Karpas-422 (cell line): ENCODE measurements at regions not wholly inside any gene's neighbourhood (a gene's known extent, or its start where the extent isn't known, plus 50 kb on each side); places are given as distances from the start of the nearest gene placed in this dataset. TPM values are rescaled to one million over a fixed set of nuclear protein-coding genes. Genes with fewer than 3 reads are reported as not detected.

Experiments used
- DNase-seq: peaks from one replicate; pipeline ENCODE4 v3.0.0-alpha.2; 2015
- H2AFZ ChIP-seq: fragments of 200-600 bp; sonication (generic); 2 replicates; pipeline ENCODE4 v1.6.1; 2014; ENCODE audit warnings: antibody characterized with exemption, low read length, mixed read lengths
- H3K27ac ChIP-seq: fragments of 200-600 bp; sonication (generic); 2 replicates; pipeline ENCODE4 v1.5.1; 2014; ENCODE audit warnings: mild to moderate bottlenecking, low read length, moderate library complexity
- H3K27me3 ChIP-seq: fragments of 200-600 bp; sonication (generic); 2 replicates; pipeline ENCODE4 v1.6.1; 2014; ENCODE audit warnings: low read length, mixed read lengths
- H3K36me3 ChIP-seq: fragments of 200-600 bp; sonication (generic); 2 replicates; pipeline ENCODE4 v1.6.1; 2014; ENCODE audit warnings: low read length, mixed read lengths; ENCODE audit not compliant: insufficient read depth
- H3K4me1 ChIP-seq: fragments of 200-600 bp; sonication (generic); 2 replicates; pipeline ENCODE4 v1.6.1; 2014; ENCODE audit warnings: mild to moderate bottlenecking, low read length, mixed read lengths
- H3K4me2 ChIP-seq: fragments of 200-600 bp; sonication (generic); 2 replicates; pipeline ENCODE4 v1.6.1; 2014; ENCODE audit warnings: low read length, low read depth, mild to moderate bottlenecking; ENCODE audit not compliant: poor library complexity, severe bottlenecking
- H3K4me3 ChIP-seq: fragments of 200-600 bp; sonication (generic); 2 replicates; pipeline ENCODE4 v1.5.1; 2014; ENCODE audit warnings: mild to moderate bottlenecking, antibody characterized with exemption, low read length, mixed read lengths
- H3K79me2 ChIP-seq: fragments of 200-600 bp; sonication (generic); 2 replicates; pipeline ENCODE4 v1.6.1; 2014; ENCODE audit warnings: mild to moderate bottlenecking, low read length, mixed read lengths
- H3K9ac ChIP-seq: fragments of 200-600 bp; sonication (generic); 2 replicates; pipeline ENCODE4 v1.6.0; 2014; ENCODE audit warnings: low read length
- H3K9me2 ChIP-seq: fragments of 200-600 bp; sonication (generic), shearing (Covaris generic); replicated peaks from 2 replicates; pipeline ENCODE4 v1.6.0; 2014; ENCODE audit warnings: mild to moderate bottlenecking, low read length, moderate library complexity; ENCODE audit not compliant: insufficient read depth
- H3K9me3 ChIP-seq: fragments of 300-700, 200-600 bp; sonication (generic); 2 replicates; pipeline ENCODE4 v1.6.1; 2014; ENCODE audit warnings: low read length, mixed read lengths
- H4K20me1 ChIP-seq: fragments of 200-600 bp; sonication (generic); 2 replicates; pipeline ENCODE4 v1.6.1; 2014; ENCODE audit warnings: mild to moderate bottlenecking, antibody characterized with exemption, low read length, low read depth; ENCODE audit not compliant: insufficient read depth
- small RNA-seq: library from RNA; depleted of rRNA; stranded (forward); fragments of <200 nt; gene quantifications from one replicate; pipeline ENCODE3, GENCODE V24; 2014

GRCh38 chr1:219113261-219113660 is 60.4 kb upstream of the LYPLAL1 start:
- H3K4me3 ChIP-seq = no peak overlapping the region
- DNase-seq = no peak
- peaks cover 13% of the 10 kb centered on the region for H3K4me1 ChIP-seq
- peaks cover 3% of the 10 kb centered on the region; the same call in 1 of the 2 replicates for H3K9me3 ChIP-seq
- no peaks in the 10 kb centered on the region for H3K79me2 ChIP-seq
- H3K27me3 ChIP-seq = 0 out of 2 replicates have a peak, but pooled peaks cover 2% of the 10 kb centered on the region
- H3K36me3 ChIP-seq = no peaks in the 10 kb centered on the region
- H4K20me1 ChIP-seq = no peaks in the 10 kb centered on the region
- H3K27ac ChIP-seq = no peak overlapping the region
- H3K4me2 ChIP-seq = no peak overlapping the region
- no peaks in the 10 kb centered on the region for H3K9me2 ChIP-seq
- H2AFZ ChIP-seq = no peak overlapping the region
- no peak overlapping the region for H3K9ac ChIP-seq

DNA sequence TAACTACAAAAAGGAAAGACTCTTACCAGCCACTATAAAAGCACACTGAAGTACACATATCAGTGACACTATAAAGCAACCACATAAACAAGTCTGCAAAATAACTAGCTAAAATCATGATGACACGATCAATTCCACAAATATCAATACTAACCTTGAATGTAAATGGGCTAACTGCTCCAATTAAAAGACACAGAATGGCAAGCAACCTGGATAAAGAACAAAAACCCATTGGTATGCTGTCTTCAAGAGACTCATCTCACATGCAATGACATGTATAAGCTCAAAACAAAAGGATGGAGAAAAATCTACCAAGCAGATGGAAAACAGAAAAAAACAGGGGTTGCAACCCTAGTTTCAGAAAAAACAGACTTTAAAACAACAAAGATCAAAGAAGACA is 59.7 kb upstream of the LYPLAL1 start:
- peaks cover 6% of the 10 kb centered on the region for H3K4me1 ChIP-seq
- H3K9ac ChIP-seq = no peak overlapping the region
- DNase-seq = no peak

DNA sequence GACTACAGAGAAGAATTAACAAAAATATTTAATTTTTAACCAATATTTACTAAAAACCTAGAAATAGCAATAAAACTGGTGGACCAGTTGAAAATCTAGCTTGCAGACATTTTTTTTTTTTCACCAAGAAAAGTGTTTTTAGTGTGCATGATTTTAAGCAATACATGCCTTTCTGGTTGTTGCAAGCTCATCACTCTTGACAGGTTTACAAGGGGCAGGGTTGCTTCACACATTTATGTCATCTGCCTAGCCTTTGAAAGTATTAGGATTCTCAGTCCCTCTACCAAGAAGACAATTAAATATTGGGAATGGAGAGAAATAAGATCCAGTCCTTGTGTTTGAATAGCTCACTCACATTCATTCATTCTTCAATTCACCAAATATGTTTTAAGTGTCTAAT is 53.8 kb upstream of the LYPLAL1 start:
- Histone ChIP-seq H3K27me3 (no peaks in the 10 kb centered on the region), H4K20me1 (no peaks in the 10 kb centered on the region), H3K4me2 (no peak overlapping the region), H3K9me3 (no peaks in the 10 kb centered on the region), H3K79me2 (no peaks in the 10 kb centered on the region), H3K9ac (no peak overlapping the region), H2AFZ (no peak overlapping the region), H3K36me3 (no peaks in the 10 kb centered on the region), H3K4me3 (no peak overlapping the region), H3K27ac (no peak overlapping the region), H3K9me2 (no peaks in the 10 kb centered on the region), H3K4me1 (no peaks in the 10 kb centered on the region)
- DNase-seq = no peak

More for the DNA sequence above, 59.7 kb upstream of the LYPLAL1 start:
- H3K79me2 ChIP-seq = no peaks in the 10 kb centered on the region
- H3K9me2 ChIP-seq = no peaks in the 10 kb centered on the region
- no peak overlapping the region for H3K27ac ChIP-seq
- no peak overlapping the region for H3K4me3 ChIP-seq
- H4K20me1 ChIP-seq = no peaks in the 10 kb centered on the region
- H2AFZ ChIP-seq = no peak overlapping the region
- no peak overlapping the region for H3K4me2 ChIP-seq
- no peaks in the 10 kb centered on the region for H3K36me3 ChIP-seq
- 0 out of 2 replicates have a peak, but pooled peaks cover 2% of the 10 kb centered on the region for H3K27me3 ChIP-seq
- peaks cover 3% of the 10 kb centered on the region; the same call in 1 of the 2 replicates for H3K9me3 ChIP-seq

DNA sequence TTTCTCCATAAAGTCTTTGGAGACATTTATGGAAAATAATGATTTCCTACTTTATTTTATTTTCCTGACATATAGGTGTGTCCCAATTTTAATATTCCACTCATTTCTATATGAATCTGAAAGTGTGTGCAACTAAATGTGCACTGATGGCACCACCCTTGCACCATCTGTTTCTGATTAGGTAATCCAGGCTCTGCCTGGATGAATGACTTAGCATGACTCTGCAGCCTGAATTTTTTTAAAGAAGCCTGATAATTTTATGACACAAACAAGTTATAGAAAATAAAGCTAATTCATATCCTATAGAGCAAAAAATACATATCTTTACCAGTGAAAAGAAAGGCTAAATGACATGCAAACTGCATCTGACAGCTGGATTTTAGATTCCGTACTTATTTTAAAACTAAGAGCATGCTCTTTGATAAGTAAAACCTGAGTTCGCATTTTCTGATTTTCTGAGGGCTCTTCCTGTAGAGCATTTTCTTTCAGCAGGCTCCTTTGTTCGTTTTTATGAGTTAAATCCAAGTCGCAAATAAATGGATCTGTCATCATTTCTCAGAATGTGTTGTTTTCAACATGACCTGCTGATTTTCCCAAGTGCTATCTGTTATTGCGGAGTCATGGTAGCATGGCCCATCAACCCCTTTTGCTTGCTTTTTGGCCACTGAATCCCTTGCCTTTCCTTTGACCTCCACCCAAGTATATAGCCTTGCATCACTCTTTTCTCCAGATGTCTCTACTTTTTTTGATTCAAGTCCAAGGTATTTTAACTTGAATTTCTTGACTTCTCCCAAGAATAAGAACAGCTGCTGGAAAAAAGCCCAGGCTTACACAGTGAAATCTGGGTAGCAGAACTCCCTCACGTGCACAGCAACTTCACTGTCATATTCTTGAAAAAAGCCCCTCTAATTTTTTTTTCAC is 52.8 kb upstream of the LYPLAL1 start:
- Histone ChIP-seq H3K9ac (no peak overlapping the region), H2AFZ (no peak overlapping the region), H4K20me1 (no peaks in the 10 kb centered on the region), H3K27ac (no peak overlapping the region), H3K9me2 (no peaks in the 10 kb centered on the region), H3K27me3 (no peaks in the 10 kb centered on the region), H3K9me3 (no peaks in the 10 kb centered on the region), H3K36me3 (no peaks in the 10 kb centered on the region), H3K4me3 (no peak overlapping the region), H3K4me1 (no peaks in the 10 kb centered on the region), H3K79me2 (no peaks in the 10 kb centered on the region), H3K4me2 (no peak overlapping the region)
- no peak for DNase-seq

DNA sequence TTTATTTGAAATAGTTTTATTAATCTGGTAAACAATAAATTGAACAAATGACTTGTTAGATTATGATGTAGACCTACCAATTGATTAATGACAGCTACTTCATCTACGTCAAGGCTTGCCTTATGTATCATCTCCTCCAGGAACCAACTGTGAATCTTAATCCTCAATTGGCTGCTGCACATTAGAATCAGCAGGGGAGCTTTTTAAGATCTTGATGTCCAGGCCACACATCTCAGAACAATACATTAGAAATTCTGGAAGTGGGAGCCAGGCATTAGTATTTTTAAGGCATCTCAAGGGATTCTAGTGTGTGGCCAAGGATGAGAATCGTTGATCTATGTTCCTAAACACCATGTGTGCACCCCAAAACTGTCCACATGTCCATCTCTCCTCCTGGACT is 52.0 kb upstream of the LYPLAL1 start:
- no peak overlapping the region for H3K27ac ChIP-seq
- no peaks in the 10 kb centered on the region for H3K36me3 ChIP-seq
- no peak overlapping the region for H2AFZ ChIP-seq
- H3K4me2 ChIP-seq = no peak overlapping the region
- no peaks in the 10 kb centered on the region for H4K20me1 ChIP-seq
- no peak overlapping the region for H3K4me3 ChIP-seq
- H3K4me1 ChIP-seq = no peaks in the 10 kb centered on the region
- no peak overlapping the region for H3K9ac ChIP-seq
- no peak for DNase-seq
- H3K27me3 ChIP-seq = no peaks in the 10 kb centered on the region
- H3K9me2 ChIP-seq = no peaks in the 10 kb centered on the region
- no peaks in the 10 kb centered on the region for H3K9me3 ChIP-seq
- no peaks in the 10 kb centered on the region for H3K79me2 ChIP-seq

DNA sequence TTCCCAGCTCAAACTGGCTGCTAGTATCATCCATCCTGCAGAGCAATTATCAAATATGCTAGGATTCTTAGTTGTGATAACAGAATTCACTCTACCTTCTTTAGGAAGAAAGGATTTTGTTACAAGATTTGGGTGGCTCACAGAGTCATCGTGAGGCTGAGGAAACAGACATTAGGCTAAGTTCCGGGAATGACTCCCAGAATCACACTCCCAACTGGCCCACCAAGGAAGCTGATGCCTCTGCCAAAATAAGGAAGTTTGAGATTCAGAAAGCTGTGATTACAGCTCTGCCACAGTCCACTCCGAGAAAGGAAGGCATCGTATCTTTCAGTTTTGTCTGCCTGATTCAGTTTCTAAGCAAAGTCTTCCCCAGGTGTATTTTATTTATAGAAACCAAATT is 50.6 kb upstream of the LYPLAL1 start:
- H2AFZ ChIP-seq = no peak overlapping the region
- no peak for DNase-seq
- H3K4me3 ChIP-seq = no peak overlapping the region

More for the DNA sequence above, 50.6 kb upstream of the LYPLAL1 start:
- Histone ChIP-seq H3K4me2 (no peak overlapping the region), H3K36me3 (no peaks in the 10 kb centered on the region), H3K4me1 (no peaks in the 10 kb centered on the region), H3K27me3 (no peaks in the 10 kb centered on the region), H3K27ac (no peak overlapping the region), H3K9me2 (no peaks in the 10 kb centered on the region), H3K9ac (no peak overlapping the region), H3K9me3 (no peaks in the 10 kb centered on the region), H3K79me2 (no peaks in the 10 kb centered on the region), H4K20me1 (no peaks in the 10 kb centered on the region)

Small RNAs in the stretch of these regions (small RNA-seq; reads per million reads assigned to genes)
- gene RF00012 = not detected
